Small intestine (tissue), 7 donors: ENCODE measurements at regions not wholly inside any gene's neighbourhood (a gene's known extent, or its start where the extent isn't known, plus 50 kb on each side); places are given as distances from the start of the nearest gene placed in this dataset.

ENCODE experiments used
- DNase-seq, 2 donors: peaks; one replicate each; pipeline versions ENCODE4 v3.0.0 to v3.0.0-alpha.2; 2013
- FAIRE-seq: peaks from 2 replicates; lab custom pipeline; 2012; peaks lifted over from hg19 to GRCh38; lab: Jason Lieb, UNC
- H3K27ac ChIP-seq, 3 donors: one replicate each; pipeline ENCODE4 v1.5.1; 2013; ENCODE audit warnings: low read length in 2 of 3, mild to moderate bottlenecking in 2 of 3, control low read depth in 1 of 3, inconsistent platforms in 1 of 3, low read depth in 1 of 3, moderate library complexity in 1 of 3
- H3K27me3 ChIP-seq, 3 donors: one replicate each; pipeline ENCODE4 v1.6.1; 2013; ENCODE audit warnings: low read length in 3 of 3, inconsistent platforms in 1 of 3; ENCODE audit not compliant: control insufficient read depth in 3 of 3, insufficient read depth in 3 of 3
- H3K36me3 ChIP-seq, 3 donors: one replicate each; pipeline ENCODE4 v1.6.1; 2013; ENCODE audit warnings: low read length in 3 of 3, inconsistent platforms in 1 of 3, low read depth in 1 of 3, mild to moderate bottlenecking in 1 of 3, moderate library complexity in 1 of 3; ENCODE audit not compliant: control insufficient read depth in 3 of 3, insufficient read depth in 2 of 3
- H3K4me1 ChIP-seq, 3 donors: one replicate each; pipeline ENCODE4 v1.6.1; 2013; ENCODE audit warnings: low read length in 2 of 3, inconsistent platforms in 1 of 3, low read depth in 1 of 3, mild to moderate bottlenecking in 1 of 3, moderate library complexity in 1 of 3; ENCODE audit not compliant: control insufficient read depth in 3 of 3, insufficient read depth in 2 of 3
- H3K4me3 ChIP-seq, 3 donors: one replicate each; pipeline ENCODE4 v1.5.1; 2013; ENCODE audit warnings: low read length in 3 of 3, control low read depth in 1 of 3, inconsistent platforms in 1 of 3, low read depth in 1 of 3, mild to moderate bottlenecking in 1 of 3, moderate library complexity in 1 of 3
- H3K9me3 ChIP-seq, 2 donors: one replicate each; pipeline ENCODE4 v1.6.1; 2013; ENCODE audit warnings: low read depth in 1 of 2, low read length in 1 of 2; ENCODE audit not compliant: control insufficient read depth in 2 of 2, insufficient read depth in 1 of 2
- WGBS, 3 donors: extraction: QIAGEN DNeasy Blood & Tissue Kit; methylation state at CpG; one replicate each; pipeline ENCODE4 v1.1.7; 2013; 5-methylcytosine and 5-hydroxymethylcytosine counted together
- donor health status: healthy with polysubstance abuse.
- donor health status: control.
- donor health status: control.
- donor health status: Bipolar disorder and iron deficiency.
- donor health status: healthy.

GRCh38 chr5:35325836-35326235 is 95.5 kb upstream of the PRLR start:
- DNase-seq = no peak

GRCh38 chr5:35324679-35325078 is 94.4 kb upstream of the PRLR start:
- Histone ChIP-seq H3K4me3 (no peak overlapping the region), H3K27ac (no peak overlapping the region), H3K36me3 (no peaks in the 10 kb centered on the region), H3K9me3 (no peaks in the 10 kb centered on the region), H3K4me1 (no peaks in the 10 kb centered on the region), H3K27me3 (no peaks in the 10 kb centered on the region)
- DNase-seq (no peak), FAIRE-seq (no peak)
- WGBS, 3 donors = 80 to 85% (median 80%) methylated on average over 6 of the region's 6 CpGs

More at GRCh38 chr5:35325836-35326235, 95.5 kb upstream of the PRLR start:
- no peak overlapping the region for H3K4me3 ChIP-seq
- no peaks in the 10 kb centered on the region for H3K27me3 ChIP-seq
- no peaks in the 10 kb centered on the region for H3K36me3 ChIP-seq
- no peaks in the 10 kb centered on the region for H3K9me3 ChIP-seq
- 91 to 96% (median 95%) methylated on average over 3 of the region's 3 CpGs for WGBS, 3 donors
- H3K27ac ChIP-seq = no peak overlapping the region
- no peaks in the 10 kb centered on the region for H3K4me1 ChIP-seq
- no peak for FAIRE-seq

- Histone ChIP-seq H3K27ac (no peak overlapping the region), H3K9me3 (no peaks in the 10 kb centered on the region), H3K4me1 (no peaks in the 10 kb centered on the region), H3K27me3 (no peaks in the 10 kb centered on the region), H3K36me3 (no peaks in the 10 kb centered on the region), H3K4me3 (no peak overlapping the region)
- 64 to 80% (median 78%) methylated on average over 4 of the region's 4 CpGs for WGBS, 3 donors
- DNase-seq = no peak
- FAIRE-seq = no peak
These were observed 93.9 kb upstream of the PRLR start for GRCh38 chr5:35324201-35324600.

- H3K4me1 ChIP-seq = no peaks in the 10 kb centered on the region
- 78 to 92% (median 81%) methylated on average over 3 of the region's 3 CpGs for WGBS, 3 donors
- H3K9me3 ChIP-seq = no peaks in the 10 kb centered on the region
- no peak overlapping the region for H3K27ac ChIP-seq
- no peak for FAIRE-seq
- H3K4me3 ChIP-seq = no peak overlapping the region
- DNase-seq = no peak
- no peaks in the 10 kb centered on the region for H3K27me3 ChIP-seq
- no peaks in the 10 kb centered on the region for H3K36me3 ChIP-seq
These were observed 89.7 kb upstream of the PRLR start for GRCh38 chr5:35320029-35320428.

- no peak overlapping the region for H3K27ac ChIP-seq
- no peak overlapping the region for H3K4me3 ChIP-seq
- no peaks in the 10 kb centered on the region for H3K27me3 ChIP-seq
- DNase-seq (peak in 1 of 2 donors; percentile 7), FAIRE-seq (no peak)
- no peaks in the 10 kb centered on the region for H3K4me1 ChIP-seq
- no peaks in the 10 kb centered on the region for H3K9me3 ChIP-seq
- WGBS, 3 donors = 44 to 75% (median 50%) methylated on average over 4 of the region's 4 CpGs
- H3K36me3 ChIP-seq = no peaks in the 10 kb centered on the region
These were observed 89.2 kb upstream of the PRLR start for GRCh38 chr5:35319333-35320002.

- no peaks in the 10 kb centered on the region for H3K4me1 ChIP-seq
- WGBS, 3 donors = 82 to 94% (median 87%) methylated on average over 2 of the region's 2 CpGs
- H3K27ac ChIP-seq = no peak overlapping the region
- no peaks in the 10 kb centered on the region for H3K36me3 ChIP-seq
- H3K27me3 ChIP-seq = no peaks in the 10 kb centered on the region
- FAIRE-seq (no peak), DNase-seq (no peak)
- no peaks in the 10 kb centered on the region for H3K9me3 ChIP-seq
- no peak overlapping the region for H3K4me3 ChIP-seq
These were observed 87.3 kb upstream of the PRLR start for GRCh38 chr5:35317586-35317985.

- Histone ChIP-seq H3K4me3 (no peak overlapping the region), H3K9me3 (no peaks in the 10 kb centered on the region), H3K27ac (no peak overlapping the region), H3K4me1 (no peaks in the 10 kb centered on the region), H3K36me3 (no peaks in the 10 kb centered on the region), H3K27me3 (no peaks in the 10 kb centered on the region)
- FAIRE-seq (no peak), DNase-seq (no peak)
- 86 to 91% (median 89%) methylated on average over 4 of the region's 4 CpGs for WGBS, 3 donors
These were observed 86.5 kb upstream of the PRLR start for GRCh38 chr5:35316611-35317274.

- Histone ChIP-seq H3K9me3 (no peaks in the 10 kb centered on the region), H3K27me3 (no peaks in the 10 kb centered on the region), H3K4me3 (no peak overlapping the region), H3K4me1 (no peaks in the 10 kb centered on the region), H3K36me3 (no peaks in the 10 kb centered on the region), H3K27ac (no peak overlapping the region)
- FAIRE-seq (no peak), DNase-seq (no peak)
- WGBS, 3 donors = 33 to 65% (median 45%) methylated on average over 2 of the region's 2 CpGs
These were observed 83.0 kb upstream of the PRLR start for GRCh38 chr5:35313291-35313690.
